GM12864 (cell line): ENCODE measurements at regions not wholly inside any gene's neighbourhood (a gene's known extent, or its start where the extent isn't known, plus 50 kb on each side); places are given as distances from the start of the nearest gene placed in this dataset.

Experiments
- DNase-seq: peaks from one replicate; pipeline ENCODE4 v3.0.0-alpha.2; 2011; ENCODE audit warnings: low read depth
- H3K4me3 ChIP-seq: 2 replicates; pipeline ENCODE4 v1.5.1; 2011; ENCODE audit warnings: mild to moderate bottlenecking, low read depth, low read length, control low read depth
- TF ChIP-seq, protein P1 (sequence below): IDR thresholded peaks from 2 replicates; pipeline ENCODE4 v1.5.1; 2011; ENCODE audit warnings: low read depth, mild to moderate bottlenecking, moderate library complexity, low read length, control low read depth, inconsistent platforms; ENCODE audit errors: missing control alignments

DNA sequence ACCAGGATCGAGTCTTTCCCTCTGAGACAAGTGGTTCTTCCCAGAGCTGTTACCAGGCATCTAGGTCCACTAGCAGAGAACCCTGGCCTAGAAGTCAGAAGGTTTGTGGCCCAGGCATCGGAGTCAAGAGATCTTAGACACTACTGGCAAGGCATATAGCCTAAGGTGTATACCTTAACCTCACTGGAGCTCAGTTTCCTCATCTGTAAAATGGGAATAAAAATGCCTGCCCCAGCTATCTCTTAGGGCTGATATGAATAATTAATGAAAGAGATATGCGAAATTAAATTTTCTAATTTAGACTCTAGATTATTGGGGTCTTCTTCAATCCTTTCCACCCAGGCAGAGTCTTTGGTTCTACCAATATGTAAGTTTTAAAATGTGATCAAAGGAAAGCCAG, 60.5 kb upstream of the NLK start:
- TF ChIP-seq, protein P1, sequence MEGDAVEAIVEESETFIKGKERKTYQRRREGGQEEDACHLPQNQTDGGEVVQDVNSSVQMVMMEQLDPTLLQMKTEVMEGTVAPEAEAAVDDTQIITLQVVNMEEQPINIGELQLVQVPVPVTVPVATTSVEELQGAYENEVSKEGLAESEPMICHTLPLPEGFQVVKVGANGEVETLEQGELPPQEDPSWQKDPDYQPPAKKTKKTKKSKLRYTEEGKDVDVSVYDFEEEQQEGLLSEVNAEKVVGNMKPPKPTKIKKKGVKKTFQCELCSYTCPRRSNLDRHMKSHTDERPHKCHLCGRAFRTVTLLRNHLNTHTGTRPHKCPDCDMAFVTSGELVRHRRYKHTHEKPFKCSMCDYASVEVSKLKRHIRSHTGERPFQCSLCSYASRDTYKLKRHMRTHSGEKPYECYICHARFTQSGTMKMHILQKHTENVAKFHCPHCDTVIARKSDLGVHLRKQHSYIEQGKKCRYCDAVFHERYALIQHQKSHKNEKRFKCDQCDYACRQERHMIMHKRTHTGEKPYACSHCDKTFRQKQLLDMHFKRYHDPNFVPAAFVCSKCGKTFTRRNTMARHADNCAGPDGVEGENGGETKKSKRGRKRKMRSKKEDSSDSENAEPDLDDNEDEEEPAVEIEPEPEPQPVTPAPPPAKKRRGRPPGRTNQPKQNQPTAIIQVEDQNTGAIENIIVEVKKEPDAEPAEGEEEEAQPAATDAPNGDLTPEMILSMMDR = no peak
- no peak for DNase-seq
- H3K4me3 ChIP-seq = no peak overlapping the region

GRCh38 chr17:27982688-27983087, 59.8 kb upstream of the NLK start:
- TF ChIP-seq, protein P1 = no peak
- no peak overlapping the region for H3K4me3 ChIP-seq
- no peak for DNase-seq

GRCh38 chr17:27983853-27984252, 58.6 kb upstream of the NLK start:
- no peak for DNase-seq
- H3K4me3 ChIP-seq = no peak overlapping the region
- TF ChIP-seq, protein P1 = no peak

- DNase-seq = no peak
- H3K4me3 ChIP-seq = no peak overlapping the region
- TF ChIP-seq, protein P1 = no peak
Measured at GRCh38 chr17:27984404-27984803, 58.1 kb upstream of the NLK start.

DNA sequence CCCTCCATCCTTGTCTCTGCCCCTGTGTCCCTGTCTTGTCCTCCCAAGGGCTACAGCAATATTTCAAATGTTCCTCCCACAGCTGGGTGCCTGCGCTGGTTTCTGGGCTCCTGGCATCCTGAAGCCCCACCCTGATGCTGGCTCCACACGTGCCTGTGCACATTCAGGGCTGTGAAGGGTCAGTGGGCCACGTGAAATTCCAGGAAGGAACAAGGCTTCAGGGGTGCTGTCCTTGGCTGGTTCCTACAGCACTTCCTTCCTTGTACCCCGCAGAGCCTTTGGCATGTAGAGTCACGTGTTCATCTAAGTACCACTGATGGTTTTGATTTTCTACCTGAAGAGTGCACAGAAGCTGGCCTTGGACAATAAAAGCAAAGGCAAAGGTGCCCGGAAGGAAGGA, 57.7 kb upstream of the NLK start:
- no peak for DNase-seq
- TF ChIP-seq, protein P1 = no peak
- no peak overlapping the region; the same call in 1 of the 2 replicates for H3K4me3 ChIP-seq

DNA sequence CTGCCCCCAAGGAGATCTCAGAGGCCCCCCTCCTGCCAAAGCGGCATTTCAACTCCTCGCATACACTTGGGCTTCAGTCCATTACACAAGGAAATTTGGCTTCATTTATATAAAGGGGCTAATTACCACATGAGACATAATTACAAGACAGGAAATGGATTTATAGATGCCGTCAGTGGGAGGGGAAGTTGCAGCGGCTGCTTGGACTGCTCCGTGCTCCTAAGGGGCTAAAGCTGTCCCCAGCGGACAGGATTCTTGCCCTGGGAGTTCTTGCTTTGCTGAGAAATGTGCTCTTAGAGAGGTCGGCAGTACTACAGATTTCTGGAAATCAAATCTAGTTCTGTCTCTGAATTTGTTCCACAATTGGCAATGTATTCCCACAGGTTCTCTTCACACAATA, 57.2 kb upstream of the NLK start:
- H3K4me3 ChIP-seq = no peak overlapping the region; the same call in none of the 2 replicates
- no peak for DNase-seq
- TF ChIP-seq, protein P1 = no peak

DNA sequence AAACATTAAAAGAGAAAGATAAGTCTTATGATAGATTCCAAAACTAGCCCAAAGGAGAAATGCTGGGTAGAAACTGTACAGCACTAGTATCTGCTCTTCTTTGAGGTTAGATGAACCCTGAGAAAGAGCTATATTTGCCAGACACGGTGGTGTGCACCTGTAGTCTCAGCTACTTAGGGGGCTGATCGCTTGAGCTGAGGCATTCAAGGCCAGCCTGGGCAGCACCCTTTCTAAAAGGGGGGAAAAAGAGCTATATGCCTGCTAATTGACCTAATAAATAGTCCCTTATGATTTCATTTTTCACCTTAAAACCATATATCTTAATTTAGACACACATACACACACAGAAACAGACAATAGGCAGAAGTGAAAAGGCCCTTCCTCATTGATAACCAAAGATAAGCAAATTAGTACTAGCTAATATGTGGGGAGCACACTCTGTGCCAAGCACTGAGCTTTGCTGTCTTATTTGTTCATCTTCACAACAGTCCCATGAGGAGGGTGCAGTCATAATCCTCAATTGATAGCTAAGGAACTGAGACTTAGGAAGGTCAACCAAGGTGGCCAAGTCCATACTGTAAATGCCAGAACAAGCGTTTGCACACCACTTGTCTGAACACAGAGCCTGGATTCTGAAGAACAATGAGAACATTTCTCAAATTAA, 56.6 kb upstream of the NLK start:
- DNase-seq = peak; percentile 29
- no peak overlapping the region; the same call in 1 of the 2 replicates for H3K4me3 ChIP-seq
- TF ChIP-seq, protein P1 = no peak
